ENCODE measurements at regions not wholly inside any gene's neighbourhood (a gene's known extent, or its start where the extent isn't known, plus 50 kb on each side); places are given as distances from the start of the nearest gene placed in this dataset.

DNA sequence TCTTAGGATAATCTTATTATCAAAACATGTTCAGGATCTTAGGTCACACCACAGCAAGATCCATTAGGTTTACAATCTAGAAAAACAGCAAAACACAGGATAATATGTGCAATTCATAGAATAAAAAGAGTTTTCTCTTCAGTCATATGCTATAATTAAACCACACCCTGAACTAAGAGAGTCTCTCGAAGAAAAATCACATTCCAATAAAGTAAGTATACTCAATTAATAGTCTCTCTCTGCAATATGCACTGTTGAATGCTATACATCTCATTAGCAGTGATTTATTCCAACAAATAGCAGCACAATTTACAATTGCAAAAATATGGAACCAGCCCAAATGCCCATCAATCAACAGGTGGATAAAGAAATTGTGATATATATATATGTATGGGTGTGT lies 383.7 kb downstream of the PPP3CA start:
- Histone ChIP-seq H4K20me1 (ENCODE audit: insufficient read depth, low read length) (no peaks in the 10 kb centered on the region), H3F3A (ENCODE audit: insufficient read depth, low read length) (no peaks in the 10 kb centered on the region)

DNA sequence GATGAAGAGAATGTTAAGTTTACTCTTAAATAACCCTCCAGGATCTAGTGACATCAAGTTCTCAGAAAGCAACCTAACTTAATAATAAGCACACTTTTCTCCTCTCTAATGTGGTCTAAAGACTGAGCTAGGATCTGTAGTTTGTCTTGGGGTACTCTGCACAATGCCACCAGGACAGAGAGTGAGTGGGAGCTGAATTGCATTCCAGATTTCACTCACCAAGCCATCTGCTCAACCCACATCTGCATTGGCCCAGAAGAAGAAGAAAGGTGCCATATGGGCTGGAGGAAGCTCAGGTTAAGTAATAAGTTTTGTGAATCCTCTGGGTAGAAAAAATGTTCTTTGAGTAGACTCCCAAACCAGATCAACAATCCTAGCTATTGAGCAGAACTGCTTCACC lies 384.6 kb downstream of the PPP3CA start:
- Histone ChIP-seq H3K36me3 (ENCODE audit: insufficient read depth, low read length) (no peaks in the 10 kb centered on the region), H3K9me3 (ENCODE audit: low read length) (no peaks in the 10 kb centered on the region), H3K27me3 (ENCODE audit: insufficient read depth, low read length) (no peaks in the 10 kb centered on the region), H2AFZ (ENCODE audit: low read length) (no peak overlapping the region), H3K9ac (ENCODE audit: low read length) (no peak overlapping the region), H3F3A (ENCODE audit: insufficient read depth, low read length) (no peaks in the 10 kb centered on the region), H3K27ac (ENCODE audit: low read depth, low read length, poor library complexity, severe bottlenecking) (no peak overlapping the region), H3K4me3 (ENCODE audit: low read depth, low read length, poor library complexity, severe bottlenecking) (no peak overlapping the region), H4K20me1 (ENCODE audit: insufficient read depth, low read length) (no peaks in the 10 kb centered on the region), H3K4me1 (ENCODE audit: insufficient read depth, low read length, severe bottlenecking) (no peaks in the 10 kb centered on the region), H3K4me2 (ENCODE audit: low read length) (no peak overlapping the region), H3K9me2 (ENCODE audit: low read depth, low read length) (no peaks in the 10 kb centered on the region), H3K79me2 (ENCODE audit: insufficient read depth, low read length) (no peaks in the 10 kb centered on the region)
- TF ChIP-seq EZH2 (IDR thresholded peaks at IDR 0.05; ENCODE audit: borderline replicate concordance, low read length): no peak
- TF ChIP-seq, protein P1, sequence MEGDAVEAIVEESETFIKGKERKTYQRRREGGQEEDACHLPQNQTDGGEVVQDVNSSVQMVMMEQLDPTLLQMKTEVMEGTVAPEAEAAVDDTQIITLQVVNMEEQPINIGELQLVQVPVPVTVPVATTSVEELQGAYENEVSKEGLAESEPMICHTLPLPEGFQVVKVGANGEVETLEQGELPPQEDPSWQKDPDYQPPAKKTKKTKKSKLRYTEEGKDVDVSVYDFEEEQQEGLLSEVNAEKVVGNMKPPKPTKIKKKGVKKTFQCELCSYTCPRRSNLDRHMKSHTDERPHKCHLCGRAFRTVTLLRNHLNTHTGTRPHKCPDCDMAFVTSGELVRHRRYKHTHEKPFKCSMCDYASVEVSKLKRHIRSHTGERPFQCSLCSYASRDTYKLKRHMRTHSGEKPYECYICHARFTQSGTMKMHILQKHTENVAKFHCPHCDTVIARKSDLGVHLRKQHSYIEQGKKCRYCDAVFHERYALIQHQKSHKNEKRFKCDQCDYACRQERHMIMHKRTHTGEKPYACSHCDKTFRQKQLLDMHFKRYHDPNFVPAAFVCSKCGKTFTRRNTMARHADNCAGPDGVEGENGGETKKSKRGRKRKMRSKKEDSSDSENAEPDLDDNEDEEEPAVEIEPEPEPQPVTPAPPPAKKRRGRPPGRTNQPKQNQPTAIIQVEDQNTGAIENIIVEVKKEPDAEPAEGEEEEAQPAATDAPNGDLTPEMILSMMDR (IDR thresholded peaks at IDR 0.05; ENCODE audit: low read length): no peak

More for the DNA sequence above, 383.7 kb downstream of the PPP3CA start:
- H3K27me3 ChIP-seq (ENCODE audit: insufficient read depth, low read length): no peaks in the 10 kb centered on the region
- no peaks in the 10 kb centered on the region for H3K9me2 ChIP-seq (ENCODE audit: low read depth, low read length)
- H3K36me3 ChIP-seq (ENCODE audit: insufficient read depth, low read length): no peaks in the 10 kb centered on the region
- no peak overlapping the region for H3K4me3 ChIP-seq (ENCODE audit: low read depth, low read length, poor library complexity, severe bottlenecking)
- H3K27ac ChIP-seq (ENCODE audit: low read depth, low read length, poor library complexity, severe bottlenecking): no peak overlapping the region
- no peaks in the 10 kb centered on the region for H3K79me2 ChIP-seq (ENCODE audit: insufficient read depth, low read length)
- H3K4me2 ChIP-seq (ENCODE audit: low read length): no peak overlapping the region
- no peak overlapping the region for H3K9ac ChIP-seq (ENCODE audit: low read length)
- H2AFZ ChIP-seq (ENCODE audit: low read length): no peak overlapping the region
- H3K9me3 ChIP-seq (ENCODE audit: low read length): no peaks in the 10 kb centered on the region
- H3K4me1 ChIP-seq (ENCODE audit: insufficient read depth, low read length, severe bottlenecking): no peaks in the 10 kb centered on the region
- TF ChIP-seq, protein P1 (IDR thresholded peaks at IDR 0.05; ENCODE audit: low read length): no peak
- TF ChIP-seq EZH2 (IDR thresholded peaks at IDR 0.05; ENCODE audit: borderline replicate concordance, low read length): no peak

DNA sequence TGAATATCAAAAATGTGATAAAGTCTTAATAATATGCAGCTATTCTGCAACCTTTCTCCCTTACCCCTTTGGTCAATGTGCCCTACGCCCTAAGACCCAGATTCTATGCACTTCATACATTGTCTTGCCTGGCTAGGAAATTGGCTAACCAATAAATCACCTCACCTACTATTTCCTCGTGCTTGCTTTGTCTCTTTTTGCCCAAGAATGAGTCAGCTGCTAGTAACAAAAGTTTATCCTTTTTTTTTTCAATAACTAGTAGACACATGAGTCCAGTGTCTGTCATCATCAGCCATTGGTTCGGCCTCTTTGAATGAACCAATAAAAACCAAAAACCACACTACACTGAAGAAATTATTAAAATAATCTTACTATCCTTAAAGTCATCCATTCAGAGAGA lies 387.1 kb downstream of the PPP3CA start:
- Histone ChIP-seq H3K9ac (ENCODE audit: low read length) (no peak overlapping the region), H2AFZ (ENCODE audit: low read length) (no peak overlapping the region), H3K9me2 (ENCODE audit: low read depth, low read length) (no peaks in the 10 kb centered on the region), H3K36me3 (ENCODE audit: insufficient read depth, low read length) (no peaks in the 10 kb centered on the region), H3K4me2 (ENCODE audit: low read length) (no peak overlapping the region), H3K79me2 (ENCODE audit: insufficient read depth, low read length) (no peaks in the 10 kb centered on the region), H3K4me3 (ENCODE audit: low read depth, low read length, poor library complexity, severe bottlenecking) (no peak overlapping the region), H3K9me3 (ENCODE audit: low read length) (no peaks in the 10 kb centered on the region), H3K27me3 (ENCODE audit: insufficient read depth, low read length) (no peaks in the 10 kb centered on the region), H3K27ac (ENCODE audit: low read depth, low read length, poor library complexity, severe bottlenecking) (no peak overlapping the region), H4K20me1 (ENCODE audit: insufficient read depth, low read length) (no peaks in the 10 kb centered on the region), H3F3A (ENCODE audit: insufficient read depth, low read length) (no peaks in the 10 kb centered on the region), H3K4me1 (ENCODE audit: insufficient read depth, low read length, severe bottlenecking) (no peaks in the 10 kb centered on the region)
- TF ChIP-seq, protein P1 (IDR thresholded peaks at IDR 0.05; ENCODE audit: low read length): no peak
- TF ChIP-seq EZH2 (IDR thresholded peaks at IDR 0.05; ENCODE audit: borderline replicate concordance, low read length): no peak
